GM21576 (cell line): ENCODE measurements at regions not wholly inside any gene's neighbourhood (a gene's known extent, or its start where the extent isn't known, plus 50 kb on each side); places are given as distances from the start of the nearest gene placed in this dataset.
"Not testable (repeated sequence)": the region's sequence is repeated elsewhere in the genome, so short reads cannot be mapped to it uniquely, and the experiment has no call there.

Source experiments
- ATAC-seq: cut with Tn5 transposase; IDR thresholded peaks from one replicate; pipeline ENCODE4 v1.9.1; 2021; ENCODE audit warnings: mild to moderate bottlenecking, moderate library complexity; ENCODE audit not compliant: unreplicated experiment

GRCh38 chr1:106290805-106291501 is 765.5 kb upstream of the PRMT6 start:
- ATAC-seq, result no peak

DNA sequence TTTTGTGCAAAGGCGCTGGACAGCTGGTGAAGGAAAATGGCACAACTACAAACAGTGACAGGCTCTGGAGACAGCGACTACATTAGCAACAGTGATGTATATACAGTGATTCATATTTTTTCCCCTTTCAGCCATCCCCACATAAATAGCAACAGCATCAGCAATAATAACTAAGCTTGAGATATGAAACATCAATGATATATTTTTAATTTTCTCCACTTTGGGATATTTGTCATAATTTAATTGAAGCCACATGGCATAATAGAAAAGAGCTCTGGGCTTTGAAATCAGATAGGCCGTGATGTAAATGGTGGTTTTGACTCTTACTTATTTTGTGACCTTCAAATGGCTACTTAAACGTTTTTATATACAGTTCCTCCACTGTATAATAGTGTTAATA is 764.3 kb upstream of the PRMT6 start:
- ATAC-seq, result no peak

GRCh38 chr1:106296431-106296830 is 760.0 kb upstream of the PRMT6 start:
- ATAC-seq, result no peak

- no peak for ATAC-seq
These were observed 752.4 kb upstream of the PRMT6 start for GRCh38 chr1:106304106-106304505.

- no peak for ATAC-seq
These were observed 736.9 kb upstream of the PRMT6 start for GRCh38 chr1:106319612-106320011.

DNA sequence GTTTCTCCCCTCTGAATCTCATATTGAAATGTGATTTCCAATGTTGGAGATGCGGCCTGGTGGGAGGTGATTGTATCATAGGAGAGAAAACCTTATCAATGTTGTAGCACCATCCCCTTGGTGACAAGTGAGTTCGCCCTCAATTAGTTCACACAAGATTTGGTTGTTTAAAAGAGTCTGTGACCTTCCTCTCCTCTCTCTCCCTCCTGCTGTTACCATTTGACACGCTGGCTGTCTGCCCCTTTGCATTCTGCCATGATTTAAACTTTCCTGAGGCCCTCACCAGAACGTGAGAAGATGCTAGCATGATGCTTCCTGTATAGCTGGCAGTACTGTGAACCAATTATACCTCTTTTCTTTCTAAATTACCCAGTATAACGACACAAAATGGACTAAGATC is 730.9 kb upstream of the PRMT6 start:
- ATAC-seq, result no peak

- ATAC-seq, result no peak
These were observed 712.0 kb upstream of the PRMT6 start for GRCh38 chr1:106344494-106344893.

GRCh38 chr1:106360252-106360651 is 696.2 kb upstream of the PRMT6 start:
- ATAC-seq, result no peak

GRCh38 chr1:106366627-106367319 is 689.7 kb upstream of the PRMT6 start:
- ATAC-seq, result no peak

DNA sequence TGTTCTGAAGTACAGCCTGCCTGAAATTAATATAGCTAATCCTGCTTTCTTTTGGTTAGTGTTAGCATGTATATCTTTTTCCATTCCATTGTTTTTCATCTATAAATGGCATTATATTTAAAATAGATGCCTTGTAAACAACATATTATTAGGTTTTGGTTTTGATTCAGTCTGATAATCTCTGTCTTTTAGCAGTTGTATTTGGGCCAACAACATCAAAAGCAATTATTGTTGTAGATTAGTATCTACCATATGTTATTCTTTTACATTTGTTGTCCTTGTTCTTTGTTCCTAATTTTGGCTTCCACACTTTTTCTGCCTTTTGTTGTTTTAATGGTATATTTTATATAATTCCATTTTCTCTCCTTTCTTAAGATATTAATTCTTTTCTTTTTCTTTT is 678.2 kb upstream of the PRMT6 start:
- no peak for ATAC-seq

DNA sequence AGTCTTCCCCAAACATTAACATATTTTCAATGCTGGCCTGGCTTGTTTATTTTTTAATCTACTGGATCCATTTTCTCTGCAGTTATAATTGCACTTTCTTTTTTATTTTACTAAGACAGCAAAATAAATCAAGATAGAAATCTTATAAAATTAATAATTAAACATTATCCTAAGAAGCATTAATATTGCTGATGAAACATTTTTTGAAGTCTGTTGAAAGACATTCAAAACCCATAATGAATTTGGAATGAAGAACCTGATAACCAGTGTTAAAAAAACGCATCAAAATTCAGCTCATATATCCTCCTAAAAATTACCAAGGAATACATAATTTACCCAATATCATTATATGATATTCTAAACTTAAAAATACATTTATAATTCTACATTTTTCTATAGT is 675.7 kb upstream of the PRMT6 start:
- no peak for ATAC-seq

DNA sequence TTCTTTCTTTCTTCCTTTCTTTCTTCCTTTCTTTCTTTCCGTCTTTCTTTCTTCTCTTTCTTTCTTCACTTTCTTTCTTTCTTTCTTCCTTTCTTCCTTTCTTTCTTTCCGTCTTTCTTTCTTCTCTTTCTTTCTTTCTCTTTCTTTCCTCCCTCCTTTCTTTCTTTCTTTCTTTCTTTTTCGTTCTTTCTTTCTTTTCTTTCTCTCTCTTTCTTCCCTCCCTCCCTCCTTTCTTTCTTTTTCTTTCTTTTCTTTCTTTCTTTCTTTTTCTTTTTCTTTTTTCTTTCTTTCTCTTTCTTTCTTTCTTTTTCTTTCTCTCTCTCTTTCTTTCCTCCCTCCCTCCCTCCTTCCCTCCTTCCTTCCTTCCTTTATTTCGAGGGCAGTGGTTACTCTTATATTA is 667.3 kb upstream of the PRMT6 start:
- ATAC-seq, result not testable (repeated sequence)

- no peak for ATAC-seq
These were observed 663.4 kb upstream of the PRMT6 start for GRCh38 chr1:106393046-106393445.

GRCh38 chr1:106396020-106396419 is 660.5 kb upstream of the PRMT6 start:
- no peak for ATAC-seq

GRCh38 chr1:106398391-106398790 is 658.1 kb upstream of the PRMT6 start:
- ATAC-seq, result no peak

GRCh38 chr1:106406114-106406513 is 650.4 kb upstream of the PRMT6 start:
- no peak for ATAC-seq

- not testable (repeated sequence) for ATAC-seq
These were observed 644.2 kb upstream of the PRMT6 start for GRCh38 chr1:106412321-106412720.

DNA sequence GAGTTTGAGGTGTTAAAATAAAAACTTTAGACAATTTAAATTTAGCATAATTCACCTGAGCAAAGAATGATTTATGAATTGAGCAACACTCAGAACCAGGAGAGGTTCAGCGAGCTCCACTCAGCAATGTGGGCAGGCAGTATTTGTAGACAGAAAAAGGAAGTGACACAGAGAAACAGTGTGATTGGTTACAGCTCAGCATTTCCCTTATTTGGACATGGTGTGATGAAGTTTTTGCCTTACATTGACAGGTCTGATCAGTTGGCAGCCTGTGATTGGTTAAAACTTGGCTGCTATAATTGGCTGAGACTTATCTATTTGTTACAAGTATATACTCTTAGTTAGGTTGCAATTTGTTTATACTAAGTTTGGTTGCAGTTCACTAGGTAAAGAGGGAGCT is 621.2 kb upstream of the PRMT6 start:
- ATAC-seq, result no peak

DNA sequence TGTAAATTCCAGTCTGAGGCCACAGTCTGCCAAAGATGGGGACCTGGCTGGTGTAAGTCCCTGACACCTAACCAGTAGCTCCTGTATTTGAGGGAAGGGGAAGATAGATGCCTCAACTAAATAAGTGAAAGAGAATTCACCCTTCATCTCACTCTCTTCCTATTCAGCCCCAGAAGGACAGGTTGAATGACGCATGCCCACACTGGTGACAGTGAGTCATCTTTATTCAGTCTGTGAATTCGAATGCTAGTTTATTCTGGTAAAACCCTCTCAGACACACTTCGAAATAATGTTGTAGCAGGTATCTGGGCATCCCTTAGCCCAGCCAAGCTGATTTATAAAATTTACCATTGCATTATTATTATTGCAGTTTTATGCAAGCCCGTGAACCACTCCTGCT is 617.0 kb upstream of the PRMT6 start:
- no peak for ATAC-seq

- no peak for ATAC-seq
These were observed 609.0 kb upstream of the PRMT6 start for GRCh38 chr1:106447466-106447865.

GRCh38 chr1:106456832-106457231 is 599.6 kb upstream of the PRMT6 start:
- ATAC-seq, result no peak

- no peak for ATAC-seq
These were observed 599.1 kb upstream of the PRMT6 start for GRCh38 chr1:106457368-106457767.

DNA sequence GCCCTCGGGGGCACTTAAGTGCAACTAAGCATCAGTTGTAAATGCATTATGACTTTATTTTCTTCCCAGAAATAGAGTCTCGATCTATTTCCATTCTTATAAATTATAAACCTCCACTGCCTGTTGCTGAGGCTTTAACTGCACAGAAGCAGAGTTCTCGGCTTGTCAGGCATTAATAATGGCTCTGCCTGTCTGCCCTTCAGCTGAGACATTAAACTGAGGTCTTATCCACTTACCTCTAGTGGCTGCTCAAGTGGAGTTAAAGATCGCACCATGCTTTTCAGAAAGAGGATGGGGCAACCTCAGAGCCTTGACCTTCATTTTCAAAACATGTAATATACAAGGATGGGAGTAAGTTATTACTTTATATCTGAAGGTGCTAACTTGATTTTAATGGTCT is 597.6 kb upstream of the PRMT6 start:
- ATAC-seq, result no peak
